Nephron progenitor cell (in vitro differentiated cells): ENCODE measurements at regions not wholly inside any gene's neighbourhood (a gene's known extent, or its start where the extent isn't known, plus 50 kb on each side); places are given as distances from the start of the nearest gene placed in this dataset.

Source experiments
- DNase-seq: peaks from one replicate; pipeline ENCODE4 v3.0.0; 2021
- H3K27ac Mint-ChIP-seq: 2 replicates; pipeline ENCODE4 v1.8.0; 2021; ENCODE audit warnings: mild to moderate bottlenecking, moderate library complexity, mixed read lengths
- H3K27me3 Mint-ChIP-seq: 2 replicates; pipeline ENCODE4 v1.8.0; 2021; ENCODE audit warnings: mild to moderate bottlenecking, low read depth, mixed read lengths; ENCODE audit not compliant: poor library complexity
- H3K36me3 Mint-ChIP-seq: 2 replicates; pipeline ENCODE4 v1.8.0; 2021; ENCODE audit warnings: low read depth, mixed read lengths
- H3K4me1 Mint-ChIP-seq: 2 replicates; pipeline ENCODE4 v1.8.0; 2021; ENCODE audit warnings: mixed read lengths
- H3K4me3 Mint-ChIP-seq: 2 replicates; pipeline ENCODE4 v1.8.0; 2021; ENCODE audit warnings: mild to moderate bottlenecking, moderate library complexity, mixed read lengths
- H3K9me3 Mint-ChIP-seq: 2 replicates; pipeline ENCODE4 v1.8.0; 2021; ENCODE audit warnings: mild to moderate bottlenecking, moderate library complexity, mixed read lengths
- TF ChIP-seq, protein P1 (sequence below): fragments of 200-600 bp; sonication (generic); IDR thresholded peaks from 2 replicates; pipeline ENCODE4 v1.5.0; 2021; ENCODE audit warnings: antibody characterized with exemption

DNA sequence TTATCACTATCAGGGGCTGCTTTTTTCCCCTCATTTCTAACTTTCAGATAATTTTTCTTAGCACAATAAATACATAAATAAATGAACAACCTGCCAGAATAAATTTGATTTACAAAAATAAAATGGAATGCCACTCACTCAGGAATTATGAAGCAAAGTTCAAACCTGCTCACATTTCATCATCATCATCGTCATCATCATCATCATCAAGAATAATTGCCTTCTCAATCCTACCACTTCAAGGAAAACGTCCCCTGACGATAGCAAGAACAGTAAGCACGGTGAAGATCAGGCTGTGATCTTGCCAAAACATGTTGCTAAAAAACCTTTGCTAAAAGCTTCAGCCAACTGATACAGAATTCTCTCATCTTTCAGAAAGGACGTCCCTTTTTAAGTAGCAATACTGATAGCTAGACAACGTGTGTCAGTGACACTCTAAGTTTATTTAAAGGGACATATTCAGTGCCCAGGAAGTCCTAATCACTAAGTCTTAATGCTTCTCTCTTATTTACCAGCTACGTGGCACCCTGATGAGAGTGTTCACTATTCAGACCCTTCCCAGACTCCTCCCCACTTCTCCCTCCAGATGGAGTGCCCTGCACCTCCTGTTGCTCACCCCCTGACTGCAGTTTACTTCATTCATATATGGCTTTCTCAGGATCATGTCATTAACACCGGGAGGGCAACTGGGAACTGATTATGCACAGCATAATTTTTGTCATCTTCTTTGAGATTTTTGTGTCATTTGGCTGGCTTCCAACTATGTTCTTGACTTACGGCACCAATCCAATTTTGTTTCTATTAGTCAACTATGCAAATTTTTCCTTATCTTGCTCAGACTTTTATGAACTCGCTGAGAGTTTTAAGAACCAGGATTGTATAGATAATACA, 200.1 kb upstream of the GUCY1A2 start:
- Mint-ChIP-seq H3K9me3 (no peaks in the 10 kb centered on the region), H3K27ac (no peak overlapping the region), H3K27me3 (no peaks in the 10 kb centered on the region), H3K4me3 (no peak overlapping the region), H3K36me3 (no peaks in the 10 kb centered on the region), H3K4me1 (peaks cover 11% of the 10 kb centered on the region)
- DNase-seq = no peak
- TF ChIP-seq, protein P1, sequence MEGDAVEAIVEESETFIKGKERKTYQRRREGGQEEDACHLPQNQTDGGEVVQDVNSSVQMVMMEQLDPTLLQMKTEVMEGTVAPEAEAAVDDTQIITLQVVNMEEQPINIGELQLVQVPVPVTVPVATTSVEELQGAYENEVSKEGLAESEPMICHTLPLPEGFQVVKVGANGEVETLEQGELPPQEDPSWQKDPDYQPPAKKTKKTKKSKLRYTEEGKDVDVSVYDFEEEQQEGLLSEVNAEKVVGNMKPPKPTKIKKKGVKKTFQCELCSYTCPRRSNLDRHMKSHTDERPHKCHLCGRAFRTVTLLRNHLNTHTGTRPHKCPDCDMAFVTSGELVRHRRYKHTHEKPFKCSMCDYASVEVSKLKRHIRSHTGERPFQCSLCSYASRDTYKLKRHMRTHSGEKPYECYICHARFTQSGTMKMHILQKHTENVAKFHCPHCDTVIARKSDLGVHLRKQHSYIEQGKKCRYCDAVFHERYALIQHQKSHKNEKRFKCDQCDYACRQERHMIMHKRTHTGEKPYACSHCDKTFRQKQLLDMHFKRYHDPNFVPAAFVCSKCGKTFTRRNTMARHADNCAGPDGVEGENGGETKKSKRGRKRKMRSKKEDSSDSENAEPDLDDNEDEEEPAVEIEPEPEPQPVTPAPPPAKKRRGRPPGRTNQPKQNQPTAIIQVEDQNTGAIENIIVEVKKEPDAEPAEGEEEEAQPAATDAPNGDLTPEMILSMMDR = no peak

DNA sequence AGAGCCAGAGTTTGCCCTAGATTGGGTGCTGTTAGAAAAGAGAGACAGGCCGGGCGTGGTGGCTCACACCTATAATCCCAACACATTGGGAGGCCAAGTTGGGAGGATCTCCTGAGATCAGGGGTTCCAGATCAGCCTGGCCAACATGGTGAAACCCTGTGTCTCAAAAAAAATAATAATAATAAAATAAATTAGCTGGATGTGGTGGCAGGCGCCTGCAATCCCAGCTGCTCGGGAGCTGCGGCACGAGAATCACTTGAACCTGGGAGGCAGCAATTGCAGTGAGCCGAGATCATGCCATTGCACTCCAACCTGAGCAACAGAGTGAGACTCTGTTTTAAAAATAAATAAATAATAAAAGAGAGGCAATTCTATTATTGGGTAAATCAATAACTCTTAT, 199.2 kb upstream of the GUCY1A2 start:
- TF ChIP-seq, protein P1 = no peak
- Mint-ChIP-seq H3K9me3 (no peaks in the 10 kb centered on the region), H3K27ac (no peak overlapping the region), H3K4me1 (peaks cover 11% of the 10 kb centered on the region), H3K27me3 (no peaks in the 10 kb centered on the region), H3K4me3 (no peak overlapping the region), H3K36me3 (no peaks in the 10 kb centered on the region)
- no peak for DNase-seq

DNA sequence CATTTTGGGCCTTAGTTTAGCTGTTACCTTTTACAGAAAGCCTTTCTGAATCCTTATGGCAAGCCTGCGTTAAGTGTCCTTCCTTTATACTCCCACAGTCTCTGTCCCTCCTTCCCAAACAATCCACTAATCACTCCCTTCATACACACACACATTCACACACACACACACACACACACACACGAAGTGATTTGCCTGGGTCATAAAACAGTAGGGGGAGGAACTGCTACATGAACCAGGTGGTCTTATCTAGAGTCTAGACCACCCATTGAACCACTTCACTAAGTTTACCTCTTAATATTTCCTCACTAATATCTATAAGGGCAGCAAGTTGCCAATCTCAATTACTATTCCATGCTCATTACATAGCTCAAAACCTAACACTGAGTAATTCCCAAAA, 196.7 kb upstream of the GUCY1A2 start:
- Mint-ChIP-seq H3K4me1 (peaks cover 11% of the 10 kb centered on the region), H3K27me3 (no peaks in the 10 kb centered on the region), H3K27ac (peak overlapping the region; percentile 64), H3K4me3 (no peak overlapping the region), H3K36me3 (no peaks in the 10 kb centered on the region), H3K9me3 (no peaks in the 10 kb centered on the region)
- TF ChIP-seq, protein P1 = no peak
- DNase-seq = no peak

DNA sequence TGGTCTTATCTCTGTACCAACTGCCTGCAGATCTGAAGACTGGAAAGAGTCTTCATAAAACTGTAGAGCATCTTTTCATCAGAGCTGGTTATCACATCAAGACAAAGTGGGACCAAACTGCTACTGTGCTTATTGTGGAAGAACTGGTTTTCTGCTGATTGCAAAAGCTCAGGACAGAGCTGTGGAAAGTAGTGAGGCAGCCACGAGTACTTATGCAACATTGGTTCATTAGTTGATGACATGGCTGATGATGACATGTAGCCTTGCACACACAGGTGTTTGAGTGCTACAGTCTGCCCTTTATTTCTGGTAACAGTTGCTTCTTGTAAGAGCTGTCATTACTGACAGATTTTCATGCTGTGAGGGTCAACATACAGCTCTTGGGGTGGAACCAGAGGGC, 185.4 kb upstream of the GUCY1A2 start:
- DNase-seq = no peak
- Mint-ChIP-seq H3K27ac (no peak overlapping the region), H3K4me3 (no peak overlapping the region), H3K36me3 (no peaks in the 10 kb centered on the region), H3K27me3 (peaks cover 3% of the 10 kb centered on the region), H3K4me1 (no peaks in the 10 kb centered on the region), H3K9me3 (no peaks in the 10 kb centered on the region)
- TF ChIP-seq, protein P1 = no peak

DNA sequence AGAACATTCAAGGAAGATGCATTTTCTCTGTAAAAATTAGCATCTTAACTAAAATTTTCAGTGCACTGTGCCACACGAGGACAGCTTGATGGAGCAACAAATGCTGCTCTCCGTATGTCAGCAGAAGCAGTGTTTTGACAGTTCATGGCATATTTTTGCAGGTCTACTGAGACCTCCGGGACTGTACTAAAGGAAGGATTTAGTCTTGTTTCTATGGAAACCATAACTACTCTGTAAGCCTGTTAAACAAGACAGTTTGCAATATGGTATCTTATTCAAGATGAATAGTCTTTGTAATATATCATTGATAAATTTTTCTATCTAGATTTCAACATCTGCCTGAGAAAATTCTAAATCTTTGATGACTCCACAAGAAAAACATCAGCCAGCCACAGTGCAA, 184.0 kb upstream of the GUCY1A2 start:
- TF ChIP-seq, protein P1 = no peak
- no peak overlapping the region for H3K4me3 Mint-ChIP-seq
- H3K9me3 Mint-ChIP-seq = no peaks in the 10 kb centered on the region
- H3K27ac Mint-ChIP-seq = no peak overlapping the region
- H3K27me3 Mint-ChIP-seq = peaks cover 3% of the 10 kb centered on the region
- DNase-seq = no peak
- no peaks in the 10 kb centered on the region for H3K4me1 Mint-ChIP-seq
- no peaks in the 10 kb centered on the region for H3K36me3 Mint-ChIP-seq

DNA sequence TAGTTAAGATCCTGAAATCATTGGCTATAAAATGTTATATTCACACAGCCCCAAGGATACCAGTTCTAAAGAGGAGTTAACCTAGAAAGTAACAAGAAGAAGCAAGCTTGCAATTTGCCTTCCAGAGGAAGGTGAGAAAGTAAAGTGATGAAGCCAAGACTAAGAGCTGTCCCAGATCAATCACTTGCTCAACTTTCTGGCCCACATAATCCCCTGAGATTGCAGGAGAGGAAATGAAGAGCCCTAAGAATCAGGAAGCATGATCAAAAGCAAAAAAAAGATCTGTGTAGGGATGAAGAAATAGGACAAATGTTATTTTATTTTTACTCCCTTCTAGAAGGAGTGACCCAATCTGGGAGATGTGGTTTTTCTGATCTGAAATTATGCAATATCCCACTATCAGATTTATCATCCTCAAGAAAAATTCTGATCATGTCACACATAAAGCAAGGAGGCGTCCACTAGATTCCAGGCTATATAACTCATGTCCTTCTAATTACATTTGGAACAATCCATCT, 180.3 kb upstream of the GUCY1A2 start:
- no peak for DNase-seq
- peaks cover 12% of the 10 kb centered on the region for H3K9me3 Mint-ChIP-seq
- peaks cover 3% of the 10 kb centered on the region for H3K27me3 Mint-ChIP-seq
- H3K27ac Mint-ChIP-seq = peak overlapping the region; percentile 6
- H3K36me3 Mint-ChIP-seq = no peaks in the 10 kb centered on the region
- no peaks in the 10 kb centered on the region for H3K4me1 Mint-ChIP-seq
- no peak overlapping the region for H3K4me3 Mint-ChIP-seq
- TF ChIP-seq, protein P1 = no peak
